SK-N-SH (cell line): ENCODE measurements at regions not wholly inside any gene's neighbourhood (a gene's known extent, or its start where the extent isn't known, plus 50 kb on each side); places are given as distances from the start of the nearest gene placed in this dataset.
A peak's percentile ranks its signal among the peaks of the same experiment; 100 is the strongest.

Source experiments
- CTCF ChIA-PET: fragments of 300-600, 350-600 bp; formaldehyde crosslinking; extraction: SDS; loops from one replicate; lab custom pipeline; 2021; lab: Yijun Ruan, JAX
- POLR2A ChIA-PET: fragments of 350-600 bp; sonication (Branson Sonifier 250); formaldehyde crosslinking; extraction: SDS; loops from one replicate; lab custom pipeline; 2020; ENCODE audit warnings: antibody characterized with exemption, inconsistent platforms; lab: Yijun Ruan, JAX
- DNase-seq: peaks from one replicate; pipeline ENCODE4 v3.0.0; 2012
- H2AFZ ChIP-seq: fragments of 200-600 bp; sonication (generic); 2 replicates; pipeline ENCODE4 v1.8.1; 2016; ENCODE audit warnings: antibody characterized with exemption, mild to moderate bottlenecking, low read depth
- H3F3A ChIP-seq: fragments of 200-600 bp; sonication (generic); replicated peaks from 2 replicates; pipeline ENCODE3; 2016; ENCODE audit warnings: antibody characterized with exemption, mild to moderate bottlenecking; ENCODE audit not compliant: insufficient read depth
- H3K27ac ChIP-seq, 2 experiments: fragments of 200-500 bp in 1 of 2; fragments of 200-600 bp in 1 of 2; sonication (Bioruptor generic) in 1 of 2; sonication (generic), shearing (Covaris generic) in 1 of 2; 2 replicates each; pipeline versions ENCODE4 v1.5.1 to v1.6.1; 2014 to 2016; ENCODE audit warnings: low read depth in 2 of 2, inconsistent platforms in 1 of 2, low read length in 1 of 2, mild to moderate bottlenecking in 1 of 2, mixed read lengths in 1 of 2
- H3K27me3 ChIP-seq: fragments of 200-600 bp; sonication (generic), shearing (Covaris generic); 2 replicates; pipeline ENCODE4 v1.6.1; 2016; ENCODE audit warnings: mixed run types; ENCODE audit not compliant: insufficient read depth
- H3K36me3 ChIP-seq, 2 experiments: fragments of 200-500 bp in 1 of 2; fragments of 200-600 bp in 1 of 2; sonication (Bioruptor generic) in 1 of 2; sonication (generic) in 1 of 2; replicated peaks in 1 of 2; 2 replicates each; pipeline versions ENCODE3 to v1.5.1; 2014 to 2016; ENCODE audit warnings: low read length in 1 of 2, mild to moderate bottlenecking in 1 of 2; ENCODE audit not compliant: insufficient read depth in 2 of 2, control insufficient read depth in 1 of 2
- H3K4me1 ChIP-seq, 2 experiments: fragments of 200-500 bp in 1 of 2; fragments of 200-600 bp in 1 of 2; sonication (Bioruptor generic) in 1 of 2; sonication (generic), shearing (Covaris generic) in 1 of 2; 2 replicates each; pipeline versions ENCODE4 v1.5.1 to v1.6.1; 2014 to 2016; ENCODE audit warnings: low read depth in 1 of 2, low read length in 1 of 2, mixed run types in 1 of 2; ENCODE audit not compliant: insufficient read depth in 2 of 2, control insufficient read depth in 1 of 2
- H3K4me2 ChIP-seq: fragments of 200-600 bp; sonication (generic), shearing (Covaris generic); 2 replicates; pipeline ENCODE4 v1.6.1; 2017; ENCODE audit warnings: mixed run types
- H3K4me3 ChIP-seq, 2 experiments: fragments of 200-500 bp in 1 of 2; fragments of 200-600 bp in 1 of 2; sonication (Bioruptor generic) in 1 of 2; sonication (generic), shearing (Covaris generic) in 1 of 2; 2 replicates each; pipeline versions ENCODE4 v1.5.1 to v1.8.1; 2014 to 2016; ENCODE audit warnings: low read depth in 2 of 2, inconsistent platforms in 1 of 2, low read length in 1 of 2, mild to moderate bottlenecking in 1 of 2, mixed read lengths in 1 of 2, moderate library complexity in 1 of 2
- H3K79me2 ChIP-seq: fragments of 200-600 bp; sonication (generic); 2 replicates; pipeline ENCODE4 v1.8.1; 2017; ENCODE audit warnings: mild to moderate bottlenecking; ENCODE audit not compliant: insufficient read depth
- H3K9ac ChIP-seq: fragments of 200-600 bp; sonication (generic); 2 replicates; pipeline ENCODE4 v1.6.1; 2017; ENCODE audit warnings: mixed run types
- H3K9me2 ChIP-seq: fragments of 200-600 bp; sonication (generic); 2 replicates; pipeline ENCODE4 v1.6.1; 2017; ENCODE audit warnings: mixed run types
- H3K9me3 ChIP-seq: fragments of 200-600 bp; sonication (generic); 2 replicates; pipeline ENCODE4 v1.6.1; 2017; ENCODE audit warnings: mixed run types, mild to moderate bottlenecking, moderate library complexity
- H4K20me1 ChIP-seq: fragments of 200-600 bp; sonication (generic); 2 replicates; pipeline ENCODE4 v1.6.1; 2017; ENCODE audit warnings: mild to moderate bottlenecking, mixed run types; ENCODE audit not compliant: insufficient read depth
- EP300 ChIP-seq, 2 experiments: IDR thresholded peaks; 2 replicates each; pipeline versions ENCODE4 v1.4.0 to v1.6.1; 2012; ENCODE audit warnings: borderline replicate concordance in 1 of 2, low read depth in 1 of 2, low read length in 1 of 2
- FOXJ3 ChIP-seq: sonication (generic); formaldehyde crosslinking; IDR thresholded peaks from 2 replicates; pipeline ENCODE4 v1.5.1; 2020; ENCODE audit warnings: mild to moderate bottlenecking, missing genetic modification reagents
- FOXM1 ChIP-seq: IDR thresholded peaks from 2 replicates; pipeline ENCODE4 v1.4.0; 2012; ENCODE audit warnings: low read depth, mild to moderate bottlenecking
- GABPA ChIP-seq: IDR thresholded peaks from 2 replicates; pipeline ENCODE4 v1.4.0; 2012; ENCODE audit warnings: low read depth, mild to moderate bottlenecking
- GATA2 ChIP-seq: sonication (generic); formaldehyde crosslinking; IDR thresholded peaks from 2 replicates; pipeline ENCODE4 v1.5.0; 2020; ENCODE audit warnings: mild to moderate bottlenecking, missing genetic modification reagents
- JUND ChIP-seq: IDR thresholded peaks from 2 replicates; pipeline ENCODE4 v1.4.0; 2012
- NFIC ChIP-seq: IDR thresholded peaks from 2 replicates; pipeline ENCODE4 v1.4.0; 2012; ENCODE audit warnings: borderline replicate concordance
- NRF1 ChIP-seq: IDR thresholded peaks from 2 replicates; pipeline ENCODE4 v1.6.1; 2012; ENCODE audit warnings: low read depth, mild to moderate bottlenecking, low read length
- POLR2AphosphoS5 ChIP-seq: IDR thresholded peaks from 2 replicates; pipeline ENCODE4 v1.6.1; 2012; ENCODE audit warnings: low read depth, low read length
- RAD21 ChIP-seq: IDR thresholded peaks from 2 replicates; pipeline ENCODE4 v1.6.1; 2012; ENCODE audit warnings: mild to moderate bottlenecking, low read length
- RFX5 ChIP-seq: IDR thresholded peaks from 2 replicates; pipeline ENCODE4 v1.6.1; 2012; ENCODE audit warnings: mild to moderate bottlenecking, improper control_type of control experiment, low read length
- SIN3A ChIP-seq: IDR thresholded peaks from 2 replicates; pipeline ENCODE4 v1.6.1; 2012; ENCODE audit warnings: low read depth, mild to moderate bottlenecking, low read length, moderate library complexity, borderline replicate concordance
- SMC3 ChIP-seq: IDR thresholded peaks from 2 replicates; pipeline ENCODE4 v1.6.1; 2012; ENCODE audit warnings: low read depth, low read length, improper control_type of control experiment
- TAF1 ChIP-seq: IDR thresholded peaks from 2 replicates; pipeline ENCODE4 v1.6.1; 2012; ENCODE audit warnings: low read depth, mild to moderate bottlenecking, low read length, moderate library complexity, borderline replicate concordance
- TCF12 ChIP-seq: IDR thresholded peaks from 2 replicates; pipeline ENCODE4 v1.4.0; 2012
- USF1 ChIP-seq: IDR thresholded peaks from 2 replicates; pipeline ENCODE4 v1.4.0; 2012; ENCODE audit warnings: low read depth, borderline replicate concordance
- ZBTB33 ChIP-seq: IDR thresholded peaks from 2 replicates; pipeline ENCODE4 v1.4.0; 2012; ENCODE audit warnings: low read depth, borderline replicate concordance
- WGBS: methylation state at CpG from one replicate; pipeline ENCODE4 v1.1.6; 2017; ENCODE audit warnings: low lambda C conversion rate; 5-methylcytosine and 5-hydroxymethylcytosine counted together

- no peak for TF ChIP-seq USF1
- no peak for TF ChIP-seq EP300 (IDR thresholded peaks at IDR 0.05; ENCODE audit: borderline replicate concordance in 1 of 2, low read depth in 1 of 2, low read length in 1 of 2)
- TF ChIP-seq, all 33 proteins: peak for 0
- Histone ChIP-seq H3K27ac (peak overlapping the region in 1 of 2 experiments; percentile 16; a peak in 2 of 4 replicates), H4K20me1 (no peaks in the 10 kb centered on the region), H3K79me2 (peaks cover 22% of the 10 kb centered on the region), H3K9me2 (no peaks in the 10 kb centered on the region), H3K36me3 (peaks cover 0 to 2% of the 10 kb centered on the region in 2 experiments), H3K27me3 (no peaks in the 10 kb centered on the region), H3K4me1 (peaks cover 25 to 44% of the 10 kb centered on the region in 2 experiments; a peak in 3 of 4 replicates), H3K9ac (no peak overlapping the region), H3F3A (peaks cover 18% of the 10 kb centered on the region), H3K9me3 (no peaks in the 10 kb centered on the region), H3K4me3 (no peak overlapping the region), H2AFZ (no peak overlapping the region), H3K4me2 (no peak overlapping the region)
- WGBS, result 100% methylated on average over 1 of the region's 1 CpG
- DNase-seq, result no peak
- CTCF ChIA-PET, result no interaction called here
- POLR2A ChIA-PET, result no interaction called here
Measured at GRCh38 chr14:71534506-71534905, 397.7 kb upstream of the RGS6 start.

GRCh38 chr14:71536015-71536740, 396.1 kb upstream of the RGS6 start:
- H3K27ac ChIP-seq, result no peak overlapping the region
- CTCF ChIA-PET, result interaction anchor here (0.7 to 1.3 kb wide), 2 partner anchors 17 to 56 kb away, joined by 3 read pairs; no protein-coding TSS in a partner anchor
- H3K4me3 ChIP-seq, result no peak overlapping the region
- no peaks in the 10 kb centered on the region for H3K9me2 ChIP-seq
- no peak for DNase-seq
- H3K36me3 ChIP-seq, result no peaks in the 10 kb centered on the region
- H4K20me1 ChIP-seq, result no peaks in the 10 kb centered on the region
- no peaks in the 10 kb centered on the region for H3K9me3 ChIP-seq
- POLR2A ChIA-PET, result no interaction called here
- no peak overlapping the region for H2AFZ ChIP-seq
- peaks cover 23% of the 10 kb centered on the region for H3F3A ChIP-seq
- TF ChIP-seq FOXM1 (no peak), RFX5 (no peak), RAD21 (no peak), TAF1 (no peak), FOXJ3 (CRISPR knock-in tag) (no peak)
- TF ChIP-seq, all 33 proteins: peak for 0
- H3K4me2 ChIP-seq, result no peak overlapping the region
- H3K79me2 ChIP-seq, result peaks cover 29% of the 10 kb centered on the region
- H3K4me1 ChIP-seq, result peaks cover 28 to 49% of the 10 kb centered on the region in 2 experiments
- no peak overlapping the region for H3K9ac ChIP-seq
- WGBS, result 100% methylated on average over 2 of the region's 2 CpGs
- H3K27me3 ChIP-seq, result no peaks in the 10 kb centered on the region

GRCh38 chr14:71536927-71537772, 395.1 kb upstream of the RGS6 start:
- no peaks in the 10 kb centered on the region for H3K9me2 ChIP-seq
- H2AFZ ChIP-seq, result no peak overlapping the region
- DNase-seq, result no peak
- no peaks in the 10 kb centered on the region for H3K27me3 ChIP-seq
- H3K4me2 ChIP-seq, result no peak overlapping the region
- H3K9me3 ChIP-seq, result no peaks in the 10 kb centered on the region
- ChIA-PET CTCF (interaction anchor here (0.6 to 1.3 kb wide), 2 partner anchors 16 to 56 kb away, joined by 3 read pairs; no protein-coding TSS in a partner anchor), POLR2A (interaction anchor here (0.7 kb wide), 1 partner anchor 209 kb away, joined by 3 read pairs; no protein-coding TSS in a partner anchor)
- H3K27ac ChIP-seq, result no peak overlapping the region
- no peaks in the 10 kb centered on the region for H4K20me1 ChIP-seq
- H3K9ac ChIP-seq, result no peak overlapping the region
- H3K36me3 ChIP-seq, result no peaks in the 10 kb centered on the region
- H3F3A ChIP-seq, result peaks cover 20% of the 10 kb centered on the region
- peaks cover 35% of the 10 kb centered on the region for H3K79me2 ChIP-seq
- peaks cover 28 to 49% of the 10 kb centered on the region in 2 experiments for H3K4me1 ChIP-seq
- WGBS, result 88% methylated on average over 9 of the region's 9 CpGs
- no peak overlapping the region for H3K4me3 ChIP-seq
- TF ChIP-seq TAF1 (no peak), SIN3A (no peak), ZBTB33 (no peak), TCF12 (no peak), GABPA (no peak), RFX5 (no peak), JUND (no peak), SMC3 (no peak), EP300 (IDR thresholded peaks at IDR 0.05; ENCODE audit: borderline replicate concordance in 1 of 2, low read depth in 1 of 2, low read length in 1 of 2) (no peak), NRF1 (no peak), POLR2AphosphoS5 (no peak), NFIC (no peak), GATA2 (CRISPR knock-in tag) (no peak)
